T-helper 17 cell (primary cell): ENCODE measurements at regions not wholly inside any gene's neighbourhood (a gene's known extent, or its start where the extent isn't known, plus 50 kb on each side); places are given as distances from the start of the nearest gene placed in this dataset.
"Not testable (repeated sequence)": the region's sequence is repeated elsewhere in the genome, so short reads cannot be mapped to it uniquely, and the experiment has no call there.

Source experiments
- ATAC-seq: fragments of 150-1000 bp; cut with Tn5 transposase; 2 replicates; pipeline ENCODE4 v1.10.0; 2021; ENCODE audit warnings: mild to moderate bottlenecking, moderate library complexity
- DNase-seq, 3 donors: peaks; one replicate each; pipeline versions ENCODE4 v3.0.0 to v3.0.0-alpha.2; 2020 to 2021
- H3K9me3 ChIP-seq: one replicate; pipeline ENCODE4 v1.7.0; 2013; ENCODE audit warnings: low read length, mild to moderate bottlenecking; ENCODE audit not compliant: control insufficient read depth, poor library complexity, severe bottlenecking
- H3K27ac Mint-ChIP-seq: one replicate; pipeline ENCODE4 v1.8.0; 2022; ENCODE audit warnings: mild to moderate bottlenecking, moderate library complexity, mixed read lengths
- H3K27me3 Mint-ChIP-seq: one replicate; pipeline ENCODE4 v1.8.0; 2022; ENCODE audit warnings: mixed read lengths
- H3K36me3 Mint-ChIP-seq: one replicate; pipeline ENCODE4 v1.8.0; 2022; ENCODE audit warnings: low read depth, mixed read lengths
- H3K4me1 Mint-ChIP-seq: one replicate; pipeline ENCODE4 v1.8.0; 2022; ENCODE audit warnings: mild to moderate bottlenecking, mixed read lengths
- H3K4me3 Mint-ChIP-seq: one replicate; pipeline ENCODE4 v1.8.0; 2022; ENCODE audit warnings: mild to moderate bottlenecking, moderate library complexity, mixed read lengths

- DNase-seq (no peak), ATAC-seq (no peak)
- no peaks in the 10 kb centered on the region for H3K9me3 ChIP-seq
- no peak overlapping the region for H3K4me3 Mint-ChIP-seq
- H3K27me3 Mint-ChIP-seq, result peaks cover 53% of the 10 kb centered on the region
- H3K27ac Mint-ChIP-seq, result no peak overlapping the region
- no peaks in the 10 kb centered on the region for H3K4me1 Mint-ChIP-seq
- H3K36me3 Mint-ChIP-seq, result no peaks in the 10 kb centered on the region
These were observed 76.6 kb upstream of the PTPRK start for GRCh38 chr6:128597004-128597403.

- H3K9me3 ChIP-seq, result no peaks in the 10 kb centered on the region
- Mint-ChIP-seq H3K27me3 (peaks cover 39% of the 10 kb centered on the region), H3K4me1 (no peaks in the 10 kb centered on the region), H3K4me3 (no peak overlapping the region), H3K36me3 (no peaks in the 10 kb centered on the region), H3K27ac (no peak overlapping the region)
- DNase-seq (no peak), ATAC-seq (no peak)
These were observed 75.1 kb upstream of the PTPRK start for GRCh38 chr6:128595544-128595943.

GRCh38 chr6:128586095-128586494 is 65.7 kb upstream of the PTPRK start:
- H3K9me3 ChIP-seq, result no peaks in the 10 kb centered on the region
- H3K27ac Mint-ChIP-seq, result no peak overlapping the region
- no peak overlapping the region for H3K4me3 Mint-ChIP-seq
- ATAC-seq (no peak), DNase-seq (no peak)
- no peaks in the 10 kb centered on the region for H3K4me1 Mint-ChIP-seq
- no peaks in the 10 kb centered on the region for H3K36me3 Mint-ChIP-seq
- H3K27me3 Mint-ChIP-seq, result peaks cover 16% of the 10 kb centered on the region

- no peak for ATAC-seq
- Mint-ChIP-seq H3K4me1 (no peaks in the 10 kb centered on the region), H3K36me3 (peaks cover 3% of the 10 kb centered on the region), H3K27ac (no peak overlapping the region), H3K27me3 (peaks cover 30% of the 10 kb centered on the region), H3K4me3 (no peak overlapping the region)
- DNase-seq, result no peak
- no peaks in the 10 kb centered on the region for H3K9me3 ChIP-seq
These were observed 60.1 kb upstream of the PTPRK start for GRCh38 chr6:128580224-128581110.

GRCh38 chr6:128575254-128575653 is 54.9 kb upstream of the PTPRK start:
- not testable (repeated sequence) for H3K36me3 Mint-ChIP-seq, DNase-seq, ATAC-seq, H3K9me3 ChIP-seq, H3K27ac Mint-ChIP-seq, H3K4me3 Mint-ChIP-seq, H3K4me1 Mint-ChIP-seq
- H3K27me3 Mint-ChIP-seq, result peaks cover 25% of the 10 kb centered on the region

GRCh38 chr6:128574402-128574801 is 54.0 kb upstream of the PTPRK start:
- H3K27ac Mint-ChIP-seq, result no peak overlapping the region
- no peaks in the 10 kb centered on the region for H3K9me3 ChIP-seq
- no peak overlapping the region for H3K4me3 Mint-ChIP-seq
- DNase-seq, result no peak
- no peaks in the 10 kb centered on the region for H3K36me3 Mint-ChIP-seq
- H3K4me1 Mint-ChIP-seq, result no peaks in the 10 kb centered on the region
- H3K27me3 Mint-ChIP-seq, result peaks cover 25% of the 10 kb centered on the region
- no peak for ATAC-seq

- H3K27me3 Mint-ChIP-seq, result peaks cover 25% of the 10 kb centered on the region
- H3K36me3 Mint-ChIP-seq, result no peaks in the 10 kb centered on the region
These were observed 52.6 kb upstream of the PTPRK start for GRCh38 chr6:128573036-128573435.

GRCh38 chr6:128572294-128572693 is 51.9 kb upstream of the PTPRK start:
- DNase-seq (no peak), ATAC-seq (no peak)
- H3K4me3 Mint-ChIP-seq, result no peak overlapping the region
- H3K27ac Mint-ChIP-seq, result no peak overlapping the region
- no peaks in the 10 kb centered on the region for H3K4me1 Mint-ChIP-seq
- no peaks in the 10 kb centered on the region for H3K9me3 ChIP-seq
- peaks cover 25% of the 10 kb centered on the region for H3K27me3 Mint-ChIP-seq
- H3K36me3 Mint-ChIP-seq, result no peaks in the 10 kb centered on the region

More at GRCh38 chr6:128573036-128573435, 52.6 kb upstream of the PTPRK start:
- DNase-seq, result no peak
- Mint-ChIP-seq H3K4me3 (no peak overlapping the region), H3K4me1 (no peaks in the 10 kb centered on the region), H3K27ac (no peak overlapping the region)
- H3K9me3 ChIP-seq, result no peaks in the 10 kb centered on the region
- ATAC-seq, result no peak

GRCh38 chr6:128570680-128571063 is 50.3 kb upstream of the PTPRK start:
- Mint-ChIP-seq H3K4me1 (no peaks in the 10 kb centered on the region), H3K27me3 (peaks cover 18% of the 10 kb centered on the region), H3K36me3 (no peaks in the 10 kb centered on the region), H3K4me3 (no peak overlapping the region), H3K27ac (no peak overlapping the region)
- ATAC-seq (no peak), DNase-seq (no peak)
- H3K9me3 ChIP-seq, result no peaks in the 10 kb centered on the region

- no peak for ATAC-seq
- Mint-ChIP-seq H3K4me3 (no peak overlapping the region), H3K27me3 (peaks cover 13% of the 10 kb centered on the region)
These were observed 49.6 kb upstream of the PTPRK start for GRCh38 chr6:128569732-128570679.

More at GRCh38 chr6:128569732-128570679, 49.6 kb upstream of the PTPRK start:
- H3K9me3 ChIP-seq, result no peaks in the 10 kb centered on the region
- no peaks in the 10 kb centered on the region for H3K36me3 Mint-ChIP-seq
- no peak overlapping the region for H3K27ac Mint-ChIP-seq
- no peak for DNase-seq
- H3K4me1 Mint-ChIP-seq, result no peaks in the 10 kb centered on the region
